Gastrocnemius medialis (tissue), 4 donors: ENCODE measurements at regions not wholly inside any gene's neighbourhood (a gene's known extent, or its start where the extent isn't known, plus 50 kb on each side); places are given as distances from the start of the nearest gene placed in this dataset.

ENCODE experiments used
- ATAC-seq, 2 donors: fragments of 150-250 bp; one replicate each; pipeline ENCODE4 v1.9.1; 2016
- DNase-seq, 2 donors: peaks; one replicate each; pipeline ENCODE4 v3.0.0-alpha.2; 2019
- H3K27ac ChIP-seq, 4 donors: fragments of 200-600 bp; sonication (generic); 1 replicate in 1 of 4; 2 replicates in 3 of 4; pipeline ENCODE4 v1.5.1; 2016 to 2018; ENCODE audit warnings: mild to moderate bottlenecking in 2 of 4, moderate library complexity in 1 of 4
- H3K27me3 ChIP-seq, 3 donors: fragments of 200-600 bp; sonication (generic) in 2 of 3; 1 replicate in 1 of 3; 2 replicates in 2 of 3; pipeline versions ENCODE4 v1.5.1 to v1.6.0; 2016 to 2019; ENCODE audit warnings: mild to moderate bottlenecking in 1 of 3, moderate library complexity in 1 of 3
- H3K36me3 ChIP-seq, 2 donors: fragments of 200-600 bp; sonication (generic) in 1 of 2; one replicate each; pipeline ENCODE4 v1.5.1; 2017 to 2018
- H3K4me1 ChIP-seq, 2 donors: fragments of 200-600 bp; sonication (generic) in 1 of 2; one replicate each; pipeline ENCODE4 v1.5.1; 2016 to 2017; ENCODE audit warnings: mild to moderate bottlenecking in 2 of 2
- H3K4me3 ChIP-seq, 4 donors: fragments of 200-600 bp; sonication (generic) in 3 of 4; 1 replicate in 1 of 4; 2 replicates in 3 of 4; pipeline ENCODE4 v1.5.1; 2016 to 2019; ENCODE audit warnings: mild to moderate bottlenecking in 2 of 4
- H3K9me3 ChIP-seq, 3 donors: fragments of 200-600 bp; sonication (generic) in 2 of 3; 1 replicate in 1 of 3; 2 replicates in 2 of 3; pipeline ENCODE4 v1.5.1; 2016 to 2019
- POLR2A ChIP-seq, 2 donors: fragments of 450-650 bp; IDR thresholded peaks; one replicate each; pipeline ENCODE4 v1.6.1; 2017; ENCODE audit warnings: antibody characterized with exemption in 2 of 2, mild to moderate bottlenecking in 2 of 2, moderate library complexity in 2 of 2
- in situ Hi-C, 4 donors: fragments of 200-750 bp; cut with MboI; loops; one replicate each; pipeline versions ENCODE4 v1.15.0 to v1.8.0; 2017; ENCODE audit warnings: low sequenced_read_pairs in 4 of 4
- intact Hi-C: fragments of 100-400 bp; cut with DNase I; formaldehyde crosslinking; loops from one replicate; pipeline ENCODE4 v1.15.1; 2023; ENCODE audit warnings: low total_unique reads
- TF ChIP-seq, protein P1 (sequence below), 5 experiments: fragments of 450-650 bp in 3 of 5; fragments of 200-600 bp in 2 of 5; sonication (generic) in 2 of 5; IDR thresholded peaks in 4 of 5; conservative IDR thresholded peaks in 1 of 5; 1 replicate in 4 of 5; 2 replicates in 1 of 5; pipeline ENCODE4 v1.5.1; 2016 to 2019; ENCODE audit warnings: antibody characterized with exemption in 5 of 5, mild to moderate bottlenecking in 3 of 5, moderate library complexity in 3 of 5

DNA sequence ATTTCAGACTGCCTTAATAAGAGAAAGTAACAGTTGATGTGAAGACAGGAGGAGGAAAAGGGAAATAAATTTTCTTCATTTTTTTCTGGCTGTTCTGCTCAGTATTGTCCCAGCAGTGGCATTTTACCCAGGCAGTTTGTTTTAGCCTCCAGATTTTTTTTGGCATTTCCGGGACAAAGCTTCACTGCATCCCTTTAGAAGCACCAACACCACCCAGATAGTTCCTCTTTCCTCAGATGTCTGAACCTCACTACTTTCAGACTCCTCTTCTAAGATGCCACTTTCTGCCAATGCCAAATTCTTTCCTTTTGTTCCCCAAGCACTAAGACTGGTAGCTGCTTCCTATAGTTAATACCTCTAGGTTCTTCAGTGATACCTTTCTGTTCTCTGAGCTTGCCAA, 480.1 kb upstream of the SLC10A2 start:
- no peaks in the 10 kb centered on the region for H3K4me1 ChIP-seq
- H3K27ac ChIP-seq = no peak overlapping the region
- TF ChIP-seq POLR2A (IDR thresholded peaks at IDR 0.05) = no peak
- TF ChIP-seq, protein P1, sequence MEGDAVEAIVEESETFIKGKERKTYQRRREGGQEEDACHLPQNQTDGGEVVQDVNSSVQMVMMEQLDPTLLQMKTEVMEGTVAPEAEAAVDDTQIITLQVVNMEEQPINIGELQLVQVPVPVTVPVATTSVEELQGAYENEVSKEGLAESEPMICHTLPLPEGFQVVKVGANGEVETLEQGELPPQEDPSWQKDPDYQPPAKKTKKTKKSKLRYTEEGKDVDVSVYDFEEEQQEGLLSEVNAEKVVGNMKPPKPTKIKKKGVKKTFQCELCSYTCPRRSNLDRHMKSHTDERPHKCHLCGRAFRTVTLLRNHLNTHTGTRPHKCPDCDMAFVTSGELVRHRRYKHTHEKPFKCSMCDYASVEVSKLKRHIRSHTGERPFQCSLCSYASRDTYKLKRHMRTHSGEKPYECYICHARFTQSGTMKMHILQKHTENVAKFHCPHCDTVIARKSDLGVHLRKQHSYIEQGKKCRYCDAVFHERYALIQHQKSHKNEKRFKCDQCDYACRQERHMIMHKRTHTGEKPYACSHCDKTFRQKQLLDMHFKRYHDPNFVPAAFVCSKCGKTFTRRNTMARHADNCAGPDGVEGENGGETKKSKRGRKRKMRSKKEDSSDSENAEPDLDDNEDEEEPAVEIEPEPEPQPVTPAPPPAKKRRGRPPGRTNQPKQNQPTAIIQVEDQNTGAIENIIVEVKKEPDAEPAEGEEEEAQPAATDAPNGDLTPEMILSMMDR (IDR thresholded peaks at IDR 0.05 in 4 of 5, conservative IDR thresholded peaks at IDR 0.05 in 1 of 5) = no peak
- ATAC-seq (no peak), DNase-seq (no peak)
- H3K36me3 ChIP-seq = no peaks in the 10 kb centered on the region
- no peaks in the 10 kb centered on the region for H3K27me3 ChIP-seq
- intact Hi-C loops = no loop called here
- in situ Hi-C loops = no loop called here
- no peaks in the 10 kb centered on the region for H3K9me3 ChIP-seq
- no peak overlapping the region for H3K4me3 ChIP-seq

DNA sequence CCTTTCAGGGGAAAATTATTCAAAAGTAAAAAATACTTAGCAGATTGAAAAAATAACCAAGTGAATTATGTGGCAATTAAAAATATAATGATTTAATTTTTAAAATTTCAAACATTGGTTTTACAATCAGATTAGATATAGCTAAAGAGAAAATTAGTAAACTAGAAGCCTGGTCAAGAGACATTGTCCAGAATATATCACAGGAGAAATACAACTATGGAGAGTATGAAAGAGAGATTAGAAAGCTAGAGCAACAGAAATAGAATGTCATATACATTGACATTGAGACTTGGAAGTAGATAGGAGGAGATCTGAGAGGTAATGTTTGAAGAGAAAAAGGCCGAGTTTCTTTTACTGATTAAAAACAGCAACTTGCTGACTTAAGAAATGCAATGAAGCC, 476.4 kb upstream of the SLC10A2 start:
- H3K27me3 ChIP-seq = no peaks in the 10 kb centered on the region
- no peak overlapping the region for H3K4me3 ChIP-seq
- TF ChIP-seq POLR2A (IDR thresholded peaks at IDR 0.05) = no peak
- TF ChIP-seq, protein P1 (IDR thresholded peaks at IDR 0.05 in 4 of 5, conservative IDR thresholded peaks at IDR 0.05 in 1 of 5) = no peak
- in situ Hi-C loops (no loop called here), intact Hi-C loops (no loop called here)
- DNase-seq (no peak), ATAC-seq (no peak)
- no peak overlapping the region for H3K27ac ChIP-seq
- H3K36me3 ChIP-seq = no peaks in the 10 kb centered on the region
- H3K9me3 ChIP-seq = no peaks in the 10 kb centered on the region
- H3K4me1 ChIP-seq = no peaks in the 10 kb centered on the region

DNA sequence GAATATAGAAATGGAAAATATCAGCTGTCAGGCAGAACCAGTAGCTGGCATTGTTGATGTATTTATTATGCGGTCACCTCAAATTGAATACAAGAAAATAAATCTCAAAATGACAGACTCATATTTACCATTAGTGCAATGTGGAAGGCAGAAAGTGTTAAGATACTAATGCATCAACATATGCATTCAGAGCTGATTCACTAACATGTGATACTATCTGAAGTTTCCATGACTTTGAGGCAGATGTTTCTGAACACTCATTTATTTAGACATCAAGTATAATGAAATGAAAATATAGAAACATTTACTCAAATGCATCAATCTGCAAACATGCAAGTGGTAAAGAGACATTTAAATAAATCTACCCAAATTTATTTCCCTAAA, 474.2 kb upstream of the SLC10A2 start:
- DNase-seq (no peak), ATAC-seq (no peak)
- TF ChIP-seq, protein P1 (IDR thresholded peaks at IDR 0.05 in 4 of 5, conservative IDR thresholded peaks at IDR 0.05 in 1 of 5) = no peak
- TF ChIP-seq POLR2A (IDR thresholded peaks at IDR 0.05) = no peak
- no peaks in the 10 kb centered on the region for H3K36me3 ChIP-seq
- no peak overlapping the region for H3K4me3 ChIP-seq
- no peaks in the 10 kb centered on the region for H3K4me1 ChIP-seq
- intact Hi-C loops (no loop called here), in situ Hi-C loops (no loop called here)
- no peaks in the 10 kb centered on the region for H3K9me3 ChIP-seq
- H3K27me3 ChIP-seq = no peaks in the 10 kb centered on the region
- no peak overlapping the region for H3K27ac ChIP-seq

DNA sequence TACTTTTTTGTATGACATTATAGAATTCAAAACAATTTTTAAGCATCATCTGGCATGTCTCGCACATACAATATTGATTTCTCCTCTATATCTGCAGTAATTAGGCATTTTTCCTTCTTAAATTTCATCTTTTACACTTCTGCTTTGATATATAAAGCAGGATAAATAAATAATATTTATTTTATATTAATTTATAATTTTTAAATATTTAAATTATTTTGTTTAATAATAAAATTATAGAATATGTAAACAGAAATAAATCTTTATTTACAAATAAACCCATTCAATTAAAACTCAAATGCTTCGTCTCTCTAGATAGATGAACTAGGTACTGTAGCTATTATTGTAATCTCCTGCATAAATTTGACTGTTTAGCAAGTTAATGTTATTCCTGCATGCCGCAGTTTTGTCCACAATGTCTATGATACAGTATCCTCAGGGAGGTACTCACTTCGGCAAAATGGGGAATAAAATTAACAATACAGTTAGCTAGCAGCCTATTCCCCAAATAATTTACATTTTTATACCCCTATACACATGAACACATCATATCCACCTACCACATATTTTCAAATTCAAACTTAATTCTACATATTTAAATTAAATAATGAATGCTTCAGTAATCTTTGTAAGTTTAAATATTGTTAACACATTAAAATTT, 473.6 kb upstream of the SLC10A2 start:
- no peak for TF ChIP-seq POLR2A (IDR thresholded peaks at IDR 0.05)
- TF ChIP-seq, protein P1 (IDR thresholded peaks at IDR 0.05 in 4 of 5, conservative IDR thresholded peaks at IDR 0.05 in 1 of 5) = no peak
- ATAC-seq (no peak), DNase-seq (no peak)
- H3K36me3 ChIP-seq = no peaks in the 10 kb centered on the region
- no peaks in the 10 kb centered on the region for H3K9me3 ChIP-seq
- H3K27me3 ChIP-seq = no peaks in the 10 kb centered on the region
- intact Hi-C loops (no loop called here), in situ Hi-C loops (no loop called here)
- H3K4me3 ChIP-seq = no peak overlapping the region
- no peak overlapping the region for H3K27ac ChIP-seq
- no peaks in the 10 kb centered on the region for H3K4me1 ChIP-seq

DNA sequence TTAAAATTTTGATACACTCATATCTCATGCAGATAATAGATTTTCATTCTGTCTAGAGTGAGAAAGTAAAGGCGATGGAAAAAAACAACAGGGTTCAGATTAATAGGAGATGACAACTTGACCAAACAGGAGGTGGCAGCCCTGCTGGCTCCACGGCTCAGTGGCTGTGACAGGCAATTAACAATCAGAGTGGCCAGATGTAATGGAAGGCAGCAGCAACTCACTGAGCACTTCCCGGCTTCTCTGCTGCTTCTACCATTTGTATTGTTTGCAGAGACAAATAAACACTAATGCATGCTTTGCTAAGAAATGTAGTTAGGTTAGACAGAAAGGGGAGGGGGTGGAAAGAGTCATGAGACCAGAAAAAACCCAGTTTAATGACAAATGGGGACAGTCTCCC, 473.0 kb upstream of the SLC10A2 start:
- in situ Hi-C loops (no loop called here), intact Hi-C loops (no loop called here)
- TF ChIP-seq, protein P1 (IDR thresholded peaks at IDR 0.05 in 4 of 5, conservative IDR thresholded peaks at IDR 0.05 in 1 of 5) = no peak
- TF ChIP-seq POLR2A (IDR thresholded peaks at IDR 0.05) = no peak
- DNase-seq (no peak), ATAC-seq (no peak)
- no peaks in the 10 kb centered on the region for H3K4me1 ChIP-seq
- H3K36me3 ChIP-seq = no peaks in the 10 kb centered on the region
- H3K27me3 ChIP-seq = no peaks in the 10 kb centered on the region
- no peak overlapping the region for H3K4me3 ChIP-seq
- no peak overlapping the region for H3K27ac ChIP-seq
- no peaks in the 10 kb centered on the region for H3K9me3 ChIP-seq
